RWPE1 (cell line): ENCODE measurements at regions not wholly inside any gene's neighbourhood (a gene's known extent, or its start where the extent isn't known, plus 50 kb on each side); places are given as distances from the start of the nearest gene placed in this dataset.
"Not testable (repeated sequence)": the region's sequence is repeated elsewhere in the genome, so short reads cannot be mapped to it uniquely, and the experiment has no call there.

Experiments
- CTCF ChIA-PET: fragments of 350-600 bp; sonication (Branson Sonifier 250); formaldehyde crosslinking; extraction: SDS; loops from one replicate; lab custom pipeline; 2021; lab: Yijun Ruan, JAX
- POLR2A ChIA-PET: fragments of 400-600 bp; formaldehyde crosslinking; extraction: SDS; loops from one replicate; lab custom pipeline; 2020; ENCODE audit warnings: antibody characterized with exemption; ENCODE audit not compliant: low non-redundant PET; lab: Yijun Ruan, JAX
- DNase-seq: peaks from one replicate; pipeline ENCODE4 v3.0.0; 2012; ENCODE audit warnings: low spot score
- H3K27ac ChIP-seq: fragments of 450-650 bp; 2 replicates; pipeline ENCODE4 v1.5.1; 2017
- TF ChIP-seq, protein P1 (sequence below): fragments of 450-650 bp; conservative IDR thresholded peaks from 2 replicates; pipeline ENCODE4 v1.5.1; 2017; ENCODE audit warnings: low read depth, mild to moderate bottlenecking

DNA sequence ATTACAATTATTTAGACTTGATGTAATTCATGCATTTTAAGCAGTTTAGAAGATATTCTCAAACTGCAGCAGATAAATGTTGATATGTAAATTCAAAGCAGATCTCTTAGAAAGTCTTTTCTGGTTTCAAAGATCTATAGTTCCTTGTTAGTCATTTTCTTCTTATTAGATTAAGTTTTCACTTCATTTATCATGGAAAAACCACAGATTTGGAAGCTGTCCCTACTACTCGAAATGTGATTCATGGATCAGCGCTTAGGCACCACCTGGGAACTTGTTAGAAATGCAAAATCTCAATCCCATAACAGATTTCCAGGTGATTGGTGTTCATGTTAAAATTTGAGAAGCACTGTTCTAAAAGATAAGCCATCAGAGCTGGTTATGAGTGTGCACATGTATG is 92.8 kb upstream of the CDH2 start:
- TF ChIP-seq, protein P1, sequence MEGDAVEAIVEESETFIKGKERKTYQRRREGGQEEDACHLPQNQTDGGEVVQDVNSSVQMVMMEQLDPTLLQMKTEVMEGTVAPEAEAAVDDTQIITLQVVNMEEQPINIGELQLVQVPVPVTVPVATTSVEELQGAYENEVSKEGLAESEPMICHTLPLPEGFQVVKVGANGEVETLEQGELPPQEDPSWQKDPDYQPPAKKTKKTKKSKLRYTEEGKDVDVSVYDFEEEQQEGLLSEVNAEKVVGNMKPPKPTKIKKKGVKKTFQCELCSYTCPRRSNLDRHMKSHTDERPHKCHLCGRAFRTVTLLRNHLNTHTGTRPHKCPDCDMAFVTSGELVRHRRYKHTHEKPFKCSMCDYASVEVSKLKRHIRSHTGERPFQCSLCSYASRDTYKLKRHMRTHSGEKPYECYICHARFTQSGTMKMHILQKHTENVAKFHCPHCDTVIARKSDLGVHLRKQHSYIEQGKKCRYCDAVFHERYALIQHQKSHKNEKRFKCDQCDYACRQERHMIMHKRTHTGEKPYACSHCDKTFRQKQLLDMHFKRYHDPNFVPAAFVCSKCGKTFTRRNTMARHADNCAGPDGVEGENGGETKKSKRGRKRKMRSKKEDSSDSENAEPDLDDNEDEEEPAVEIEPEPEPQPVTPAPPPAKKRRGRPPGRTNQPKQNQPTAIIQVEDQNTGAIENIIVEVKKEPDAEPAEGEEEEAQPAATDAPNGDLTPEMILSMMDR, result no peak
- DNase-seq, result no peak
- H3K27ac ChIP-seq, result no peak overlapping the region
- ChIA-PET POLR2A (no interaction called here), CTCF (no interaction called here)

DNA sequence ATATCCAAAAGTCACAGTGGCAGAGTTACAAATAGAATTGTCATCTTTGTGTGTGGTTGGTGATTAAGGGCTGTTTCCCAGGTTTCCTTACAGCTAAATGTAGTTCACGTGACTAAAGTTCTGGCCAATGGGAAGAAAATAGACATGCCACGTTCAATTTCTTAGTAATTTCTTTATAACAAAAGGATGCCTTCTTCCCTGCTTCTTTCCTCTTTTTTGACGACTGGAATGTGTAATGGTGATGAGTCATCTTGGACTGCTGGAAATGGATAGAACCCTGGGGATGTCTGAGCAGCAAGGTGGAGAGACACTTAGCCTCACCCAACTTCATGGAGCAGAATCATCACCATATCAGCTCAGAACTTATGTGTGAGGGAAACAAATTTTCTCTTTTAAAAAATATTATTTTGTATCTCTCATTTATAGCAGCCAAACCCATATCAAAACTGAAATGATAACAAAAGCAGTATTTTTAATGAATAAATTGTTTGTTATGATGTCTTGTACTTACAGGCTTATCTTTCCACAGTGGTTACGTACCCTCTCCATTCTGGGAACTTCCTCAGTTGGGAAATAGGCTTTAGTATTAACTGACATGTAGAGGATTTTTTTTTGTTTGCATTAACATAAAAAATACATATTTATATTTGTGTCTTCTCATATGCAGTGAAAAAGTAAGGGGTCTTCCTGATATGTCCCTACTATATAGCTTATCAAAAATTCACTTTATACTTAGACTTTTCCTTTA is 91.1 kb upstream of the CDH2 start:
- CTCF ChIA-PET, result no interaction called here
- POLR2A ChIA-PET, result no interaction called here
- no peak for DNase-seq
- TF ChIP-seq, protein P1, result no peak
- no peak overlapping the region for H3K27ac ChIP-seq

DNA sequence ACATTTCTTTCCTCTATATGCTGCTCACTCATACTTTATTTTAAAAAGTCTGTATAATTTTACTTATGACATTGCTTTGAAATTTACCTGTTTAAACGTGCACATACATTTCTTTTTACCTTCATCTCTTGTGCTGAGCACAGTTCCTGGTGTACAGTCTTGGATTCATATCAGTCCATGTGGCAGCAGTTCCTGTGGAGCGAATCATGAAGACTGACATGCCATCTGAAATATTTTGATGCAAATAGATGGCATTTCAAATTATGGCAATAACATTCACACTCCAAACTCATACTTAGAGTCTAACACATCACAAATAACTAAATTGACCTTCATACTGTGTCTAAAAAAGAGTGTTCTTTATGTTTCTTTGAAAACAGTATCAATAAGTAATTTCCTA is 90.3 kb upstream of the CDH2 start:
- no peak overlapping the region for H3K27ac ChIP-seq
- CTCF ChIA-PET, result no interaction called here
- TF ChIP-seq, protein P1, result no peak
- DNase-seq, result no peak
- POLR2A ChIA-PET, result no interaction called here

DNA sequence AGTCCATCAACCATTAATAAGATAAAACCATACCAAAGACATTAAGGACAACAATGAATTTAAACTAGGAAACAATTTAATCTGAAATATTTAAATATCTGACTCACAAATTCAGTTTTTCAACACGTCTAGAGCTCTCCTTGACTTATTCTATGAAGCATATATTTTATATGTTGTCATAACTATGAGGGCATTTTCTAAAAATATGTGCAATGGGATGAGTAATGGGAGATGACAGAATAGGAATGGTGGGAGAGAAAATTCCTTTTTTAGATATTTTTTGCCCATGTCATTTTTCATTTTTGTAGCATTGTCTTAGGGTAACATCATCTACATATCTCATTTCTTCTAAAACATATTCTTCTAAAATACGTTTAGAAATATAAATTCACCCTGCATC is 79.2 kb upstream of the CDH2 start:
- TF ChIP-seq, protein P1, result no peak
- H3K27ac ChIP-seq, result no peak overlapping the region
- CTCF ChIA-PET, result no interaction called here
- no peak for DNase-seq
- POLR2A ChIA-PET, result no interaction called here

DNA sequence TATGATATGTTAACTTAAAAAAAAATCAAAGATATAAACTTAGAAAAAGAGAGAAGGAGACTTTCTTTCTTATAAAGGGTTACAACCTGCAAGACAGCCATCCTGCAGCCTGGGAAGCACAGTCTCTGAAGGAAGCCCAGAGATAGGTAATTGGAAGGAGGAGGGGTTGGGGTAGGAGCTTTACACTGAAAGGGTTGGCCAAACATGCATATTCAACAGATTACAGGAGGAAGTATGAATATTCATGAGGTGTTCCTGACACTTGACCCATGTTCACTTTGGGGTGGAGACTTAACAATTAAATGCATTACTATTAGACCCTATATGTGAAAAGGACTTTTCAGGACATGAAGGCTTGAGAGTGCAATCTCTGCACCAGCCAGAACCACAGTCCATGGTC is 71.7 kb upstream of the CDH2 start:
- ChIA-PET CTCF (no interaction called here), POLR2A (no interaction called here)
- TF ChIP-seq, protein P1, result no peak
- no peak for DNase-seq
- H3K27ac ChIP-seq, result no peak overlapping the region

DNA sequence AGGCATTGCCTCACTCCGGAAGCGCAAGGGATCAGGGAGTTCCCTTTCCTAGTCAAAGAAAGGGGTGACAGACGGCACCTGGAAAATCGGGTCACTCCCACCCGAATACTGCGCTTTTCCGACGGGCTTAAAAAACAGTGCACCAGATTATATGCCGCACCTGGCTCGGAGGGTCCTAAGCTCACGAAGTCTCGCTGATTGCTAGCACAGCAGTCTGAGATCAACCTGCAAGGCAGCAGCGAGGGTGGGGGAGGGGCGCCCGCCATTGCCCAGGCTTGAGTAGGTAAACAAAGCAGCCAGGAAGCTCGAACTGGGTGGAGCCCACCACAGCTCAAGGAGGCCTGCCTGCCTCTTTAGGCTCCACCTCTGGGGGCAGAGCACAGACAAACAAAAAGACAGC is 63.7 kb upstream of the CDH2 start:
- DNase-seq, CTCF ChIA-PET, H3K27ac ChIP-seq, POLR2A ChIA-PET: not testable (repeated sequence)

DNA sequence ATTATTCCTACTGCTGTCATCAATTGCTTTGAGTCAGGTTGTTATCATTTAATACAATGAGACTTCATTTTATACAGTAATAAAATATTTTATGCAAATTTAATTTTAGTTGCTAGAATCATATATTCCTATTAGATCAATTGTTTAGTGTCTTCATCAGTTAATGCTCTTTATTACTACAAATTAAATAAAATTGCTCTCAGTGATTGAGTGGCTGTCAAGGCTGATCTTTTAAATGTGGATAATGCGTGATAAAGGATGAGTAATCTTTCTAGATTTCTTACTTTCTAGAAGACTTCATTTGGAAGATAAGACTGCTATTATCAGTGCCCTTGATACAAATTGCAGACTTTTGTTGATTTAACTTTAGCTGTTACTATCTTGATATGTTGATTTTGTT is 59.6 kb upstream of the CDH2 start:
- ChIA-PET POLR2A (no interaction called here), CTCF (no interaction called here)
- DNase-seq, result no peak
- no peak overlapping the region for H3K27ac ChIP-seq
- TF ChIP-seq, protein P1, result no peak
